Glutamatergic neuron (in vitro differentiated cells): ENCODE measurements at regions not wholly inside any gene's neighbourhood (a gene's known extent, or its start where the extent isn't known, plus 50 kb on each side); places are given as distances from the start of the nearest gene placed in this dataset.
A peak's percentile ranks its signal among the peaks of the same experiment; 100 is the strongest.

ENCODE experiments used
- DNase-seq: peaks from one replicate; pipeline ENCODE4 v3.0.0; 2022
- H3K27ac Mint-ChIP-seq: one replicate; pipeline ENCODE4 v1.8.0; 2020; ENCODE audit warnings: mild to moderate bottlenecking, mixed read lengths, inconsistent platforms; ENCODE audit not compliant: unreplicated experiment
- H3K27me3 Mint-ChIP-seq: one replicate; pipeline ENCODE4 v1.8.0; 2020; ENCODE audit warnings: mild to moderate bottlenecking, moderate library complexity, mixed read lengths, inconsistent platforms; ENCODE audit not compliant: unreplicated experiment
- H3K36me3 Mint-ChIP-seq: one replicate; pipeline ENCODE4 v1.8.0; 2020; ENCODE audit warnings: mild to moderate bottlenecking, mixed read lengths, inconsistent platforms; ENCODE audit not compliant: unreplicated experiment
- H3K4me1 Mint-ChIP-seq: one replicate; pipeline ENCODE4 v1.8.0; 2020; ENCODE audit warnings: mild to moderate bottlenecking, low read depth, mixed read lengths, inconsistent platforms; ENCODE audit not compliant: unreplicated experiment
- H3K4me3 Mint-ChIP-seq: one replicate; pipeline ENCODE4 v1.8.0; 2020; ENCODE audit warnings: mild to moderate bottlenecking, mixed read lengths, inconsistent platforms; ENCODE audit not compliant: unreplicated experiment
- H3K9me3 Mint-ChIP-seq: one replicate; pipeline ENCODE4 v1.8.0; 2020; ENCODE audit warnings: mild to moderate bottlenecking, moderate library complexity, mixed read lengths, inconsistent platforms; ENCODE audit not compliant: unreplicated experiment
- CTCF ChIP-seq: fragments of 200-600 bp; sonication (generic); IDR thresholded peaks from one replicate; pipeline ENCODE4 v1.5.0; 2021; ENCODE audit not compliant: partially characterized antibody, unreplicated experiment

- Mint-ChIP-seq H3K4me3 (peak overlapping the region; percentile 71), H3K9me3 (peaks cover 4% of the 10 kb centered on the region), H3K4me1 (peaks cover 7% of the 10 kb centered on the region), H3K36me3 (no peaks in the 10 kb centered on the region), H3K27ac (no peak overlapping the region), H3K27me3 (no peaks in the 10 kb centered on the region)
- DNase-seq: no peak
- TF ChIP-seq CTCF: no peak
Measured at GRCh38 chr10:44309939-44310761, 74.7 kb downstream of the CXCL12 start.

DNA sequence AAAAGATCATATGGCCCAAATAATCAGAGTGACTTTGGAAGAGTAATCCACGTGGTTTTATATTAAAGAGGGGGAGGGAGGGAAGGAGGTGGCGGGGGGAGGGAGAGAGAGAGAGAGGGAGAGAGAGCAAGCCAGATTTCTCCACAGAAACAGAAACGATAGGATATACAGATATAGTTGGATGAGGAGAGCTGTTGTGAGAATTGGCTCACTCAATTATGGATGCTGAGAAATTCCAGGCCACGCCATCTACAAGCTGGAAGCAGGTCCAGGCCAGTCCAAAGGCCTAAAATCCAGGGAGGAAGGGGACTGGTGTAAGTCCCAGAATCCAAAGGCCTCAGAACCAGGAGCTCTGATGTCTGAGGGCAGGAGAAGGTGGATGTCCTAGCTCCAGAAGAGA is 75.5 kb downstream of the CXCL12 start:
- Mint-ChIP-seq H3K9me3 (peaks cover 4% of the 10 kb centered on the region), H3K4me1 (peaks cover 7% of the 10 kb centered on the region), H3K4me3 (no peak overlapping the region), H3K27ac (no peak overlapping the region), H3K36me3 (no peaks in the 10 kb centered on the region), H3K27me3 (no peaks in the 10 kb centered on the region)
- no peak for DNase-seq
- TF ChIP-seq CTCF: no peak

DNA sequence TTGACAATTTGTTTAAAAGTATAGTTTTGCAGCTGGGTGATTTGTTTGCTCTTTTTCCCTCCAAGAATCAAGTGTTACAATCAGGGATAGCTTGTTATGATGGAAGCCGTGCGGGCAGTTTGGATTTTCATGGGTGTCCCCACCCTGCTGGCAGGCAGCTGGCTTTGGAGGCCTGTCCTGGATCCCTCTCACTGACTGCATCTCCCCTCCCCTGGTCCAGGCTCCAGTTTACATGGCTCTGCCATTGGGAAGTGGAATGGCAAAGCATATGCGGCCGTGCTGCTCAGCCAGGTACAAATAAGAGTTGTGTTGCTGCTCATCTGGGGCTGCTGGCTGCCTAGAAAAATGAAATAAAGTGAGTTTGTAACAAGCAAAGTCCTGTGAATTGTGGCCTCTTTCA is 76.0 kb downstream of the CXCL12 start:
- Mint-ChIP-seq H3K27me3 (peaks cover 2% of the 10 kb centered on the region), H3K4me3 (no peak overlapping the region), H3K9me3 (peaks cover 4% of the 10 kb centered on the region), H3K27ac (no peak overlapping the region), H3K4me1 (peaks cover 7% of the 10 kb centered on the region), H3K36me3 (peaks cover 4% of the 10 kb centered on the region)
- DNase-seq: no peak
- no peak for TF ChIP-seq CTCF

DNA sequence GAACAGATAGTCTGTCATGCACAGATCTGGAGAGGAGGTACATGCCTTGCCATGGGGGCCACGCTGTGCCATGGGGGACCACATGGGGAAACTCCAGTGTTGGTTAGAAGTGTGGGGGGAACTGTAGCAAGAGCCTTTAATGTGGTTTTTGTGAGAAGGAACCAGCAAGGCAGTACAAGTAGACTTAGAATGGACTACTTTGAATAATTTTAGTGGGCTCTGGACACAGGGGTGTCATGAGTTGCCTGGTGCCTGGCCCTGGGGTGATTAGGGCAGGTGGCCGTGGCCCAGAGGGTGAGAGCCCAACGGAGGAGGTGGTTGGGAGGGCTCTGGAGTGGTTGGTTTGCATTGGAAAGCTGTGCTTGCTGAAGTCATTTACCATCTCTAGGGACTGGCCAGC is 77.2 kb downstream of the CXCL12 start:
- no peak overlapping the region for H3K27ac Mint-ChIP-seq
- no peak overlapping the region for H3K4me3 Mint-ChIP-seq
- H3K27me3 Mint-ChIP-seq: peaks cover 2% of the 10 kb centered on the region
- H3K9me3 Mint-ChIP-seq: peaks cover 4% of the 10 kb centered on the region
- peaks cover 4% of the 10 kb centered on the region for H3K36me3 Mint-ChIP-seq
- DNase-seq: no peak
- peaks cover 7% of the 10 kb centered on the region for H3K4me1 Mint-ChIP-seq
- TF ChIP-seq CTCF: no peak

DNA sequence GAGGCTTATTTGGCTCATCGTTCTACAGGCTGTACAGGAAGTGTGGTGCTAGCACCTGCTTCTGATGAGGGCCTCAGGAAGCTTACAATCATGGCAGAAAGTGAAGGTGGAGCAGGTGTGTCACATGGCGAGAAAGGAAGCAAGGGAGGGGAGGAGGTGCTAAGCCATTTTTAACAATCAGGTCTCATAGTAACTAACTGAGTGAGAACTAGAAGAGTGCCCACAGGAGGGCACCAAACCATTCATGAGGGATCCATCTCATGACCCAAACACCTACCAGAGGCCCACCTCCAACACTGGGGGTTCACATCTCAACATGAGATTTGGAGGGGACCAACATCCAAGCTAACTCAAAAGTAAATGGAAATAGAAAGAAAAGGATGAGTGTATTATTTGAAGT is 78.1 kb downstream of the CXCL12 start:
- Mint-ChIP-seq H3K27ac (no peak overlapping the region), H3K4me3 (no peak overlapping the region), H3K9me3 (peaks cover 4% of the 10 kb centered on the region), H3K4me1 (peaks cover 6% of the 10 kb centered on the region), H3K36me3 (peaks cover 4% of the 10 kb centered on the region), H3K27me3 (peaks cover 2% of the 10 kb centered on the region)
- TF ChIP-seq CTCF: no peak
- no peak for DNase-seq
